DND-41 (cell line): ENCODE measurements at regions not wholly inside any gene's neighbourhood (a gene's known extent, or its start where the extent isn't known, plus 50 kb on each side); places are given as distances from the start of the nearest gene placed in this dataset.

Experiments
- EZH2 ChIP-seq: IDR thresholded peaks from 3 replicates; pipeline ENCODE4 v1.6.1; 2012; ENCODE audit warnings: borderline replicate concordance, low read depth, mild to moderate bottlenecking, moderate library complexity, low read length, inconsistent platforms; ENCODE audit not compliant: severe bottlenecking
- TF ChIP-seq, protein P1 (sequence below): IDR thresholded peaks from 2 replicates; pipeline ENCODE4 v1.5.1; 2012; ENCODE audit warnings: borderline replicate concordance, low read length, moderate library complexity, mild to moderate bottlenecking; ENCODE audit not compliant: poor library complexity, severe bottlenecking; ENCODE audit errors: extremely low read depth

DNA sequence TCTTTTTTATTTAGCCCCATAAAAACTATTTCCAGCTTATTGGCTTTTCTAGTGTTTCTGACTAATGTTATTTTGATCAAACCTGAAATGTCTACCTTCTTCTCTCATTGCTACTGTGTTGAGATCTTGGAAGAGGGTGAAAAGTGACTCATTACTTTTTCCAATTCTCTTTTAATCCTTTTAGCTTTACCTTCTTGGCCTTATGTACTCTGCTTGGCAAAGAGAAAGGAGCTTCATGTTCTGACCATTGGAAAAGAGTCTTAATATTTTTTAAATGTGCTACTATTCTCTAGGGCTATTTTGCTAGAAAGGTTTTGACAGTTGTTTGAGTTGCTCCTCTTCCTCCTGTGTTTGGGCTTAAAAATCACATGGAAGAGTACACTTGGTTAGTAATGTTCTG, 97.8 kb upstream of the CHODL start:
- TF ChIP-seq, protein P1, sequence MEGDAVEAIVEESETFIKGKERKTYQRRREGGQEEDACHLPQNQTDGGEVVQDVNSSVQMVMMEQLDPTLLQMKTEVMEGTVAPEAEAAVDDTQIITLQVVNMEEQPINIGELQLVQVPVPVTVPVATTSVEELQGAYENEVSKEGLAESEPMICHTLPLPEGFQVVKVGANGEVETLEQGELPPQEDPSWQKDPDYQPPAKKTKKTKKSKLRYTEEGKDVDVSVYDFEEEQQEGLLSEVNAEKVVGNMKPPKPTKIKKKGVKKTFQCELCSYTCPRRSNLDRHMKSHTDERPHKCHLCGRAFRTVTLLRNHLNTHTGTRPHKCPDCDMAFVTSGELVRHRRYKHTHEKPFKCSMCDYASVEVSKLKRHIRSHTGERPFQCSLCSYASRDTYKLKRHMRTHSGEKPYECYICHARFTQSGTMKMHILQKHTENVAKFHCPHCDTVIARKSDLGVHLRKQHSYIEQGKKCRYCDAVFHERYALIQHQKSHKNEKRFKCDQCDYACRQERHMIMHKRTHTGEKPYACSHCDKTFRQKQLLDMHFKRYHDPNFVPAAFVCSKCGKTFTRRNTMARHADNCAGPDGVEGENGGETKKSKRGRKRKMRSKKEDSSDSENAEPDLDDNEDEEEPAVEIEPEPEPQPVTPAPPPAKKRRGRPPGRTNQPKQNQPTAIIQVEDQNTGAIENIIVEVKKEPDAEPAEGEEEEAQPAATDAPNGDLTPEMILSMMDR, result no peak
- no peak for TF ChIP-seq EZH2
